OCI-LY3 (cell line): ENCODE measurements at regions not wholly inside any gene's neighbourhood (a gene's known extent, or its start where the extent isn't known, plus 50 kb on each side); places are given as distances from the start of the nearest gene placed in this dataset.

Experiments
- H2AFZ ChIP-seq: fragments of 200-600, 300-600 bp; shearing (Covaris generic); 2 replicates; pipeline ENCODE4 v1.6.0; 2014; ENCODE audit warnings: antibody characterized with exemption, low read depth, low read length
- H3K27ac ChIP-seq: fragments of 200-600, 300-600 bp; sonication (generic); 2 replicates; pipeline ENCODE4 v1.5.1; 2014; ENCODE audit warnings: mild to moderate bottlenecking, low read length, moderate library complexity, mixed read lengths
- H3K27me3 ChIP-seq: fragments of 200-600, 300-600 bp; sonication (generic); 2 replicates; pipeline ENCODE4 v1.6.1; 2014; ENCODE audit warnings: low read depth, low read length, mixed read lengths
- H3K36me3 ChIP-seq: fragments of 200-600, 300-600 bp; sonication (generic); replicated peaks from 2 replicates; pipeline ENCODE3; 2014; ENCODE audit warnings: low read depth, low read length, mixed read lengths
- H3K4me1 ChIP-seq: fragments of 300-600, 200-600 bp; sonication (generic); 2 replicates; pipeline ENCODE4 v1.6.1; 2014; ENCODE audit warnings: low read length, mixed read lengths
- H3K4me2 ChIP-seq: fragments of 200-600, 300-600 bp; sonication (generic); 2 replicates; pipeline ENCODE4 v1.6.1; 2014; ENCODE audit warnings: low read length, mixed read lengths
- H3K4me3 ChIP-seq: fragments of 300-600, 200-600 bp; sonication (generic); 2 replicates; pipeline ENCODE4 v1.5.1; 2014; ENCODE audit warnings: antibody characterized with exemption, mild to moderate bottlenecking, low read length, moderate library complexity
- H3K79me2 ChIP-seq: fragments of 300-600, 200-600 bp; shearing (Covaris generic); 2 replicates; pipeline ENCODE4 v1.6.1; 2014; ENCODE audit warnings: mild to moderate bottlenecking, low read length, mixed read lengths
- H3K9ac ChIP-seq: fragments of 300-600, 200-600 bp; shearing (Covaris generic); 2 replicates; pipeline ENCODE4 v1.6.0; 2014; ENCODE audit warnings: mild to moderate bottlenecking, low read length, moderate library complexity
- H3K9me3 ChIP-seq: fragments of 200-600, 300-600 bp; shearing (Covaris generic); 2 replicates; pipeline ENCODE4 v1.6.1; 2014; ENCODE audit warnings: low read length, mixed read lengths; ENCODE audit not compliant: insufficient read depth
- H4K20me1 ChIP-seq: fragments of 200-600, 300-600 bp; sonication (generic); 2 replicates; pipeline ENCODE4 v1.6.1; 2016; ENCODE audit warnings: low read length, mixed read lengths; ENCODE audit not compliant: insufficient read depth
- EZH2phosphoT487 ChIP-seq: fragments of 200-600 bp; shearing (Covaris generic); IDR thresholded peaks from 2 replicates; pipeline ENCODE4 v1.6.1; 2018; ENCODE audit warnings: antibody characterized with exemption, mixed run types, low read depth
- TF ChIP-seq, protein P1 (sequence below): fragments of 200-600, 300-600 bp; sonication (generic); IDR thresholded peaks from 2 replicates; pipeline ENCODE4 v1.5.1; 2014; ENCODE audit warnings: antibody characterized with exemption, low read length, low read depth

DNA sequence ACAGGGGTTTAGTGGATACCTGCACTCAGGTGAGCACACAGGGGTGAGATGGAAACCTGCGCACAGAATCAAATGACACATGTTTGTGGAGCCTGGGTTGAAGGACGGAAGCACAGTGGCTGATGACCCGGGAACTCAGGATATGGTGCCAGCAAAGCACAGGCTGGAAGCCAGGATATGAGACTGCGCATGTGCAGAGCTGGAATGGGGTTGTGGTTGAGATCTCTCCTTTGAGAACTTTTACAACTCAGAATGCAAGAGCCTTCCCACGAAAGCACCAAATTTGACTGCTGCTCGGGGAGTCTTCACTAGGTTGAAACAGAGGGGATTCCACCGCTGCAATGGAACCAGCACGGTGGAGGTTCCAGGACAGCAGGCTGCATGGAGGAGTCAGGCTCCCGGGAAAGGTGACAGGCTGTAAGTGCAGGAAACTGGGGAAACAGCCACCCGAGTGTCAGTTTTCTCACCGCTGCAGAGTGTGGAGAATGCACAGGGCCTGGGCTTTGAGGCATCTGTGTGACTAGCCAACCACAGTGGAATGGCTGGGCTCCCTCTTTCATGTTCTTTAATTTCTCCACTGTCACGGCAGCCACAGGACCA lies 133.4 kb upstream of the TCERG1L start:
- Histone ChIP-seq H3K4me3 (no peak overlapping the region), H3K79me2 (no peaks in the 10 kb centered on the region), H4K20me1 (no peaks in the 10 kb centered on the region), H3K9ac (no peak overlapping the region), H3K4me2 (no peak overlapping the region), H3K27ac (no peak overlapping the region), H2AFZ (no peak overlapping the region), H3K4me1 (no peaks in the 10 kb centered on the region), H3K36me3 (no peaks in the 10 kb centered on the region), H3K27me3 (no peaks in the 10 kb centered on the region), H3K9me3 (no peaks in the 10 kb centered on the region)
- TF ChIP-seq, protein P1, sequence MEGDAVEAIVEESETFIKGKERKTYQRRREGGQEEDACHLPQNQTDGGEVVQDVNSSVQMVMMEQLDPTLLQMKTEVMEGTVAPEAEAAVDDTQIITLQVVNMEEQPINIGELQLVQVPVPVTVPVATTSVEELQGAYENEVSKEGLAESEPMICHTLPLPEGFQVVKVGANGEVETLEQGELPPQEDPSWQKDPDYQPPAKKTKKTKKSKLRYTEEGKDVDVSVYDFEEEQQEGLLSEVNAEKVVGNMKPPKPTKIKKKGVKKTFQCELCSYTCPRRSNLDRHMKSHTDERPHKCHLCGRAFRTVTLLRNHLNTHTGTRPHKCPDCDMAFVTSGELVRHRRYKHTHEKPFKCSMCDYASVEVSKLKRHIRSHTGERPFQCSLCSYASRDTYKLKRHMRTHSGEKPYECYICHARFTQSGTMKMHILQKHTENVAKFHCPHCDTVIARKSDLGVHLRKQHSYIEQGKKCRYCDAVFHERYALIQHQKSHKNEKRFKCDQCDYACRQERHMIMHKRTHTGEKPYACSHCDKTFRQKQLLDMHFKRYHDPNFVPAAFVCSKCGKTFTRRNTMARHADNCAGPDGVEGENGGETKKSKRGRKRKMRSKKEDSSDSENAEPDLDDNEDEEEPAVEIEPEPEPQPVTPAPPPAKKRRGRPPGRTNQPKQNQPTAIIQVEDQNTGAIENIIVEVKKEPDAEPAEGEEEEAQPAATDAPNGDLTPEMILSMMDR = no peak
- TF ChIP-seq EZH2phosphoT487 = no peak

DNA sequence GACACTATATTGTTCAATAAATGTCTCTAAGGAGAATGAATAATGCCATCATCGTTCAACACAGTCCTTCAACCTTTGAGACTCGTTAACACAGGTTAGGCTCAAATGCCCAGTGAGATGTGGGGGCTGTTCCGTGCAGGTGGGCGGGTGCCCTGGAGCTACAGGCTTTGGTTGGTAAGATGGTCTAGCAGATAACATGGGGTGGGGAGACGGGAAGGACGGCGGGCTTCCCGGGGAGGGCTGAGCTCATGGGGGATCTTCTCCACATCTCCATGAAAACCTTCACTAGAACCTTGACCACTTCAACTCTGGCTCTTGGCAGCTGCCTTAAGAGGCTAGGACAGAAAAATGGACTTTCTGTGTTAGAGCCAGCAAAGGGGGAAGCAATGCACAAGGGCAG lies 134.1 kb upstream of the TCERG1L start:
- Histone ChIP-seq H3K4me3 (no peak overlapping the region), H3K4me2 (no peak overlapping the region), H3K27ac (no peak overlapping the region), H3K4me1 (no peaks in the 10 kb centered on the region), H2AFZ (no peak overlapping the region), H3K27me3 (no peaks in the 10 kb centered on the region), H3K79me2 (no peaks in the 10 kb centered on the region), H3K9ac (no peak overlapping the region), H3K36me3 (no peaks in the 10 kb centered on the region), H4K20me1 (no peaks in the 10 kb centered on the region), H3K9me3 (no peaks in the 10 kb centered on the region)
- TF ChIP-seq, protein P1 = no peak
- no peak for TF ChIP-seq EZH2phosphoT487

DNA sequence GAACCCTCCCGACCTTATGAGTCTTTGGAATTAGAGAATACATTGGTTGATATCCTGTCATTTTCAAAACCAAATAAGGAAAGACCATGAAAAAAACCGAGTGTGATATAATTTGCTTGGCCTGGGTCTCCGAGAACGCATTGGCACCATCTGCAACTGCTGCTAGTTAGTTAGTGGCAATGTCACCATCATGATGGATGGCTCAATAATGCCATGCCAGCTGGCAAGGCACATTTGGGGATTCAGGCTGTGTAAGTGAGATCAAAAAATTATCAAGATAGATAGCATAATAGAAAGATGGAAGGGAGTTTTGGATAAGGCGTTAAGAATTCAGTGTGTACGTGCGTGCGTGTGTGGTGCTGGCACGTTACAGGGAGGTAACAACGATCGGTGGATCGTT lies 134.7 kb upstream of the TCERG1L start:
- no peak overlapping the region for H3K9ac ChIP-seq
- no peak overlapping the region for H2AFZ ChIP-seq
- no peaks in the 10 kb centered on the region for H4K20me1 ChIP-seq
- H3K36me3 ChIP-seq = no peaks in the 10 kb centered on the region
- no peak overlapping the region for H3K27ac ChIP-seq
- H3K4me2 ChIP-seq = no peak overlapping the region
- no peaks in the 10 kb centered on the region for H3K27me3 ChIP-seq
- H3K79me2 ChIP-seq = no peaks in the 10 kb centered on the region
- H3K9me3 ChIP-seq = no peaks in the 10 kb centered on the region
- TF ChIP-seq EZH2phosphoT487 = no peak
- TF ChIP-seq, protein P1 = no peak
- H3K4me1 ChIP-seq = no peaks in the 10 kb centered on the region
- H3K4me3 ChIP-seq = no peak overlapping the region

DNA sequence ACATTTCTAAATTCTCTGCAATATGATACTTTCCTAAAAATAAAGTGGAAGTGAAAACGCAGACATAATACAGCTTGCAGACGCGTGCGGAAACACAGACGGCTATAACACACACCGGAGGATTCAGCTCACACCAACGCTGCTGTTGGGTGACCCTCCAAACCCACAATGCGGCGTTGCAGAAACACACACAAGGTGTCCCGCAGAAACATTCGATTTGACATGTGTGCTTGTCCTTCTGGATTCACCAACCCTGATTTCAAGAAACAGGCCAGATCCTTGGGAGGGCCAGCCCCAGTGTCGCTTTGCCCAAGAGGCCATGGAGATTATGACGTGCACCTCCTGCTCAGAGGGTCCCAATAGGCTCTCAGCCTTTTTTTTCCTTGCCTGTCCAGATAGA lies 136.7 kb upstream of the TCERG1L start:
- no peaks in the 10 kb centered on the region for H4K20me1 ChIP-seq
- H3K27me3 ChIP-seq = no peaks in the 10 kb centered on the region
- H3K9ac ChIP-seq = no peak overlapping the region
- no peak overlapping the region for H3K4me2 ChIP-seq
- no peak for TF ChIP-seq EZH2phosphoT487
- TF ChIP-seq, protein P1 = no peak
- no peaks in the 10 kb centered on the region for H3K4me1 ChIP-seq
- no peak overlapping the region for H2AFZ ChIP-seq
- H3K79me2 ChIP-seq = no peaks in the 10 kb centered on the region
- no peak overlapping the region for H3K27ac ChIP-seq
- no peaks in the 10 kb centered on the region for H3K36me3 ChIP-seq
- H3K9me3 ChIP-seq = no peaks in the 10 kb centered on the region
- no peak overlapping the region for H3K4me3 ChIP-seq
